HL-60 (cell line): ENCODE measurements at regions not wholly inside any gene's neighbourhood (a gene's known extent, or its start where the extent isn't known, plus 50 kb on each side); places are given as distances from the start of the nearest gene placed in this dataset.

Experiments
- GABPA ChIP-seq: IDR thresholded peaks from 2 replicates; pipeline ENCODE4 v1.6.1; 2012; ENCODE audit warnings: low read depth
- POLR2AphosphoS5 ChIP-seq: IDR thresholded peaks from 2 replicates; pipeline ENCODE4 v1.6.1; 2012; ENCODE audit warnings: low read depth
- SPI1 ChIP-seq: IDR thresholded peaks from 2 replicates; pipeline ENCODE4 v1.6.1; 2012; ENCODE audit warnings: low read depth, mild to moderate bottlenecking, borderline replicate concordance
- TF ChIP-seq, protein P1 (sequence below): IDR thresholded peaks from one replicate; pipeline ENCODE4 v1.5.1; 2011; ENCODE audit warnings: low read length, control low read depth, inconsistent platforms; ENCODE audit not compliant: insufficient read depth
- TF ChIP-seq, protein P2 (sequence below): IDR thresholded peaks from 2 replicates; pipeline ENCODE4 v1.6.1; 2012; ENCODE audit warnings: low read depth; ENCODE audit not compliant: insufficient replicate concordance

DNA sequence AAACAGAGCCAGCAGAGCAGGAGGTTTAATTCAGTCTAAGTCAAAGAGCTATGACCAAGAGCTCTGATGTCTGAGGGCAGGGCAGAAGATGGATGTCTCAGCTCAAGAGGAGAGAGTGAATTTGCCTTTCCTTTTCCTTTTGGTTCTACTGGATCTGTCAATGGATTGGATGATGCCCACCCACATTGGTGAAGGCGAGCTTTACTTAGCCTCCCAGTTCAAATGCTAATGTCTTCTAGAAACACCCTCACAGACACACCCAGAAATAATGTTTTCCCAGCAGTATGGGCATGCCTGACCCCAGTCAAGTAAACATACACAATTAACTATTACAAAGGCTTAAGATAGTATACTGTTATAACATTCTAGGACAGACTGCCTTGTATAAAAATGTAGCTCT, 236.3 kb upstream of the NRXN1 start:
- TF ChIP-seq, protein P1, sequence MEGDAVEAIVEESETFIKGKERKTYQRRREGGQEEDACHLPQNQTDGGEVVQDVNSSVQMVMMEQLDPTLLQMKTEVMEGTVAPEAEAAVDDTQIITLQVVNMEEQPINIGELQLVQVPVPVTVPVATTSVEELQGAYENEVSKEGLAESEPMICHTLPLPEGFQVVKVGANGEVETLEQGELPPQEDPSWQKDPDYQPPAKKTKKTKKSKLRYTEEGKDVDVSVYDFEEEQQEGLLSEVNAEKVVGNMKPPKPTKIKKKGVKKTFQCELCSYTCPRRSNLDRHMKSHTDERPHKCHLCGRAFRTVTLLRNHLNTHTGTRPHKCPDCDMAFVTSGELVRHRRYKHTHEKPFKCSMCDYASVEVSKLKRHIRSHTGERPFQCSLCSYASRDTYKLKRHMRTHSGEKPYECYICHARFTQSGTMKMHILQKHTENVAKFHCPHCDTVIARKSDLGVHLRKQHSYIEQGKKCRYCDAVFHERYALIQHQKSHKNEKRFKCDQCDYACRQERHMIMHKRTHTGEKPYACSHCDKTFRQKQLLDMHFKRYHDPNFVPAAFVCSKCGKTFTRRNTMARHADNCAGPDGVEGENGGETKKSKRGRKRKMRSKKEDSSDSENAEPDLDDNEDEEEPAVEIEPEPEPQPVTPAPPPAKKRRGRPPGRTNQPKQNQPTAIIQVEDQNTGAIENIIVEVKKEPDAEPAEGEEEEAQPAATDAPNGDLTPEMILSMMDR = no peak
- TF ChIP-seq, protein P2, sequence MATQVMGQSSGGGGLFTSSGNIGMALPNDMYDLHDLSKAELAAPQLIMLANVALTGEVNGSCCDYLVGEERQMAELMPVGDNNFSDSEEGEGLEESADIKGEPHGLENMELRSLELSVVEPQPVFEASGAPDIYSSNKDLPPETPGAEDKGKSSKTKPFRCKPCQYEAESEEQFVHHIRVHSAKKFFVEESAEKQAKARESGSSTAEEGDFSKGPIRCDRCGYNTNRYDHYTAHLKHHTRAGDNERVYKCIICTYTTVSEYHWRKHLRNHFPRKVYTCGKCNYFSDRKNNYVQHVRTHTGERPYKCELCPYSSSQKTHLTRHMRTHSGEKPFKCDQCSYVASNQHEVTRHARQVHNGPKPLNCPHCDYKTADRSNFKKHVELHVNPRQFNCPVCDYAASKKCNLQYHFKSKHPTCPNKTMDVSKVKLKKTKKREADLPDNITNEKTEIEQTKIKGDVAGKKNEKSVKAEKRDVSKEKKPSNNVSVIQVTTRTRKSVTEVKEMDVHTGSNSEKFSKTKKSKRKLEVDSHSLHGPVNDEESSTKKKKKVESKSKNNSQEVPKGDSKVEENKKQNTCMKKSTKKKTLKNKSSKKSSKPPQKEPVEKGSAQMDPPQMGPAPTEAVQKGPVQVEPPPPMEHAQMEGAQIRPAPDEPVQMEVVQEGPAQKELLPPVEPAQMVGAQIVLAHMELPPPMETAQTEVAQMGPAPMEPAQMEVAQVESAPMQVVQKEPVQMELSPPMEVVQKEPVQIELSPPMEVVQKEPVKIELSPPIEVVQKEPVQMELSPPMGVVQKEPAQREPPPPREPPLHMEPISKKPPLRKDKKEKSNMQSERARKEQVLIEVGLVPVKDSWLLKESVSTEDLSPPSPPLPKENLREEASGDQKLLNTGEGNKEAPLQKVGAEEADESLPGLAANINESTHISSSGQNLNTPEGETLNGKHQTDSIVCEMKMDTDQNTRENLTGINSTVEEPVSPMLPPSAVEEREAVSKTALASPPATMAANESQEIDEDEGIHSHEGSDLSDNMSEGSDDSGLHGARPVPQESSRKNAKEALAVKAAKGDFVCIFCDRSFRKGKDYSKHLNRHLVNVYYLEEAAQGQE = no peak
- TF ChIP-seq POLR2AphosphoS5 (no peak), GABPA (no peak), SPI1 (no peak)
